Activated CD4-positive, alpha-beta T cell treated with anti-CD3 and anti-CD28 coated beads for 36 hours (primary cell): ENCODE measurements at regions not wholly inside any gene's neighbourhood (a gene's known extent, or its start where the extent isn't known, plus 50 kb on each side); places are given as distances from the start of the nearest gene placed in this dataset.
A peak's percentile ranks its signal among the peaks of the same experiment; 100 is the strongest.

Source experiments
- ATAC-seq: fragments of 200-7000 bp; cut with Tn5 transposase; one replicate; pipeline ENCODE4 v1.10.0; 2021; ENCODE audit warnings: mild to moderate bottlenecking, moderate library complexity
- CTCF ChIA-PET: fragments of 350-600 bp; sonication (Branson Sonifier 250); formaldehyde crosslinking; loops from one replicate; lab custom pipeline; 2021; ENCODE audit warnings: antibody characterized with exemption; lab: Charles Lee
- POLR2A ChIA-PET: fragments of 350-600 bp; sonication (Branson Sonifier 250); formaldehyde crosslinking; loops from one replicate; lab custom pipeline; 2021; ENCODE audit warnings: antibody characterized with exemption, inconsistent platforms; lab: Charles Lee
- DNase-seq: peaks from one replicate; pipeline ENCODE4 v3.0.0-alpha.2; 2020
- H3K27ac Mint-ChIP-seq: one replicate; pipeline ENCODE4 v1.8.0; 2021; ENCODE audit warnings: mixed read lengths
- H3K27me3 Mint-ChIP-seq: one replicate; pipeline ENCODE4 v1.8.0; 2021; ENCODE audit warnings: mixed read lengths
- H3K36me3 Mint-ChIP-seq: one replicate; pipeline ENCODE4 v1.8.0; 2021; ENCODE audit warnings: low read depth, mixed read lengths
- H3K4me1 Mint-ChIP-seq: one replicate; pipeline ENCODE4 v1.8.0; 2021; ENCODE audit warnings: mixed read lengths
- H3K4me3 Mint-ChIP-seq: one replicate; pipeline ENCODE4 v1.8.0; 2021; ENCODE audit warnings: mild to moderate bottlenecking, moderate library complexity, mixed read lengths
- H3K9me3 Mint-ChIP-seq: one replicate; pipeline ENCODE4 v1.8.0; 2021; ENCODE audit warnings: low read depth, mixed read lengths
- intact Hi-C, 2 experiments: fragments of 100-400 bp; cut with DNase I in 1 of 2; cut with micrococcal nuclease in 1 of 2; formaldehyde crosslinking; loops; one replicate each; pipeline versions ENCODE4 v1.14.2 to v1.15.1; 2022 to 2024; cut with DNase I, micrococcal nuclease

GRCh38 chr9:8186560-8186959, 387.0 kb upstream of the DMAC1 start:
- Mint-ChIP-seq H3K27me3 (peaks cover under 1% of the 10 kb centered on the region), H3K27ac (no peak overlapping the region), H3K9me3 (peaks cover 5% of the 10 kb centered on the region), H3K36me3 (no peaks in the 10 kb centered on the region), H3K4me1 (peaks cover 13% of the 10 kb centered on the region), H3K4me3 (no peak overlapping the region)
- ChIA-PET CTCF (interaction anchor here (0.9 kb wide), 1 partner anchor 10 kb away, joined by 3 read pairs; no protein-coding TSS in a partner anchor), POLR2A (no interaction called here)
- intact Hi-C loops: loop anchor here (2.0 to 5.0 kb wide), 4 partner anchors 209 to 1429 kb away; partner anchors contain the start of genes DMAC1 (in 1 of the 2) and KDM4C (in 1 of the 2)
- ATAC-seq (peak; percentile 57), DNase-seq (peak; percentile 13)

DNA sequence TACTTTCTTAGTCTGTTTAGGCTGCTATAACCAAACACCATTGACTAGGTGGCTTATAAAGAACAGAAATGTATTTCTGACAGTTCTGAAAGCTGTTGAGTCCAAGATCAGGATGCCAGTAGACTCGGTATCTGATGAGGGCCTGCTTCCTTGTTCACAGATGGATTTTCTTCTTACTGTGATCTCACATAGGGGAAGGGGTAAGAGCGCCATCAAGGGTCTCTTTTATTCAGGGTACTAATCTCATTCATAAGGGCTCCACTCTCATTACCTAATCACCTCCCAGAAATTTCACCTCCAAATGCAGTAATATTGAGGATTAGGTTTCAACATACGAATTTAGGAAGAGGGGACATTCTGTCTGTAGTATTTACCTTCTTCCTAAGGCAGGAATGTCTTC, 384.0 kb upstream of the DMAC1 start:
- no peak overlapping the region for H3K4me3 Mint-ChIP-seq
- ChIA-PET POLR2A (no interaction called here), CTCF (no interaction called here)
- no peak for DNase-seq
- no peaks in the 10 kb centered on the region for H3K36me3 Mint-ChIP-seq
- no peaks in the 10 kb centered on the region for H3K9me3 Mint-ChIP-seq
- ATAC-seq: no peak
- no peak overlapping the region for H3K27ac Mint-ChIP-seq
- H3K4me1 Mint-ChIP-seq: peaks cover 10% of the 10 kb centered on the region
- intact Hi-C loops: no loop called here
- no peaks in the 10 kb centered on the region for H3K27me3 Mint-ChIP-seq

GRCh38 chr9:8179381-8180053, 379.9 kb upstream of the DMAC1 start:
- H3K27me3 Mint-ChIP-seq: no peaks in the 10 kb centered on the region
- ChIA-PET POLR2A (no interaction called here), CTCF (interaction anchor here (1.4 kb wide), 1 partner anchor 13 kb away, joined by 3 read pairs; no protein-coding TSS in a partner anchor)
- H3K36me3 Mint-ChIP-seq: no peaks in the 10 kb centered on the region
- intact Hi-C loops: no loop called here
- H3K9me3 Mint-ChIP-seq: no peaks in the 10 kb centered on the region
- H3K4me1 Mint-ChIP-seq: no peaks in the 10 kb centered on the region
- H3K4me3 Mint-ChIP-seq: no peak overlapping the region
- no peak overlapping the region for H3K27ac Mint-ChIP-seq
- DNase-seq (no peak), ATAC-seq (no peak)

GRCh38 chr9:8172000-8172399, 372.4 kb upstream of the DMAC1 start:
- H3K36me3 Mint-ChIP-seq: no peaks in the 10 kb centered on the region
- intact Hi-C loops: no loop called here
- no peak for DNase-seq
- POLR2A ChIA-PET: no interaction called here
- no peaks in the 10 kb centered on the region for H3K4me1 Mint-ChIP-seq
- H3K4me3 Mint-ChIP-seq: no peak overlapping the region
- CTCF ChIA-PET: no interaction called here
- ATAC-seq: no peak
- no peaks in the 10 kb centered on the region for H3K9me3 Mint-ChIP-seq
- H3K27ac Mint-ChIP-seq: no peak overlapping the region
- H3K27me3 Mint-ChIP-seq: peaks cover 2% of the 10 kb centered on the region

DNA sequence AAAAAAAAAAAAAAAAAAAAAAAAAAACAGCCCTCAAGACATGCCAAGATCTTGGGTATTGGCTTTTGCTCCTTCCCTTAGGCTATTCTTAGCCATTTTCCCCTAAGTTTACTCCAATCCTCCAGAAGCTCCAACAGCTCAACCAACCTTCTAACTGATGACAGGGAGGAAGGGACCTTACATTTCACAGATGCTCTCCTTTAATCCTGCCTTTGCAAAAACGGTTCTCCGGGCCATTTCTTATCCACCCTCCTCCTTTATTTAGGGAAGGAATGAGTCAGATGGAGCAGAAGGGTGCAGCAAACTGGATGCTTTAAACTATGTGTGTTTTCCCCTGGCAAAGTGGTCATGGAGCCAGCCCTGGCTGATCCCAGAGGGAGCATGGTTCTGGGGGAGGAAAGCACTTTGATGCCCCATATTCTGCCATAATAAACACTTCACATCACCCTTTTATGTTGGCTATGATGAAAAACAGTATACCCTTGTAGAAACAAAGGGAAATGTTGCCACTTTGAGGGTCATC, 369.4 kb upstream of the DMAC1 start:
- intact Hi-C loops: no loop called here
- no peak overlapping the region for H3K27ac Mint-ChIP-seq
- no peak for ATAC-seq
- no peaks in the 10 kb centered on the region for H3K4me1 Mint-ChIP-seq
- ChIA-PET CTCF (no interaction called here), POLR2A (no interaction called here)
- H3K9me3 Mint-ChIP-seq: no peaks in the 10 kb centered on the region
- peaks cover 2% of the 10 kb centered on the region for H3K27me3 Mint-ChIP-seq
- no peak overlapping the region for H3K4me3 Mint-ChIP-seq
- no peak for DNase-seq
- no peaks in the 10 kb centered on the region for H3K36me3 Mint-ChIP-seq

- H3K27me3 Mint-ChIP-seq: no peaks in the 10 kb centered on the region
Observed at GRCh38 chr9:8160787-8161186, 361.2 kb upstream of the DMAC1 start.

DNA sequence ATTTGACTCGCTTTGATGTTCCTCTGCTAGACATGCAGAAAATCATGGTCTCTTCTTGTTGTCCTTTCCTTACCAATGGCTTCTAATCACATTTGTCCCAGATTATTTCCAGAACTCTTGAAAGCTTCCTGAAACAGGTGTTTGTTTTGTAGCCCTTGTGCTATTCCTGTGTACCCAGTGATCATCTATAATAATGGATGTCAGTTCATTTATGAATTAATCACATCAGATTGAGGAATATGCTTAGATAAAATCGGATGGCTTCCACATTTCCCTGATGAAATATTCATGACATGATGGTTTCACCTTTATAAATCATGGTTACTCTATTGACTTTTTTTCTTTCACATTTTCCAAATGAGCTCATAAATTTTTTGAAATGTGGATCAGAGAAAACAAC, 359.0 kb upstream of the DMAC1 start:
- POLR2A ChIA-PET: no interaction called here
- Mint-ChIP-seq H3K36me3 (no peaks in the 10 kb centered on the region), H3K9me3 (no peaks in the 10 kb centered on the region), H3K4me3 (no peak overlapping the region), H3K27me3 (no peaks in the 10 kb centered on the region), H3K4me1 (no peaks in the 10 kb centered on the region), H3K27ac (no peak overlapping the region)
- DNase-seq (no peak), ATAC-seq (no peak)
- intact Hi-C loops: no loop called here
- CTCF ChIA-PET: no interaction called here

More at GRCh38 chr9:8160787-8161186, 361.2 kb upstream of the DMAC1 start:
- no peaks in the 10 kb centered on the region for H3K9me3 Mint-ChIP-seq
- ChIA-PET POLR2A (no interaction called here), CTCF (no interaction called here)
- no peaks in the 10 kb centered on the region for H3K4me1 Mint-ChIP-seq
- DNase-seq (no peak), ATAC-seq (no peak)
- H3K36me3 Mint-ChIP-seq: no peaks in the 10 kb centered on the region
- H3K4me3 Mint-ChIP-seq: no peak overlapping the region
- intact Hi-C loops: no loop called here
- H3K27ac Mint-ChIP-seq: no peak overlapping the region

GRCh38 chr9:8157683-8158324, 358.2 kb upstream of the DMAC1 start:
- Mint-ChIP-seq H3K4me3 (no peak overlapping the region), H3K36me3 (no peaks in the 10 kb centered on the region), H3K27ac (no peak overlapping the region), H3K27me3 (no peaks in the 10 kb centered on the region), H3K4me1 (no peaks in the 10 kb centered on the region), H3K9me3 (no peaks in the 10 kb centered on the region)
- POLR2A ChIA-PET: no interaction called here
- CTCF ChIA-PET: interaction anchor here (0.6 kb wide), 1 partner anchor 10 kb away, joined by 4 read pairs; no protein-coding TSS in a partner anchor
- DNase-seq (no peak), ATAC-seq (no peak)
- intact Hi-C loops: no loop called here

- no peak for DNase-seq
- Mint-ChIP-seq H3K4me3 (no peak overlapping the region), H3K27ac (no peak overlapping the region), H3K36me3 (peaks cover under 1% of the 10 kb centered on the region), H3K27me3 (no peaks in the 10 kb centered on the region), H3K9me3 (peaks cover under 1% of the 10 kb centered on the region), H3K4me1 (no peaks in the 10 kb centered on the region)
- ChIA-PET CTCF (interaction anchor here (1.2 kb wide), 1 partner anchor 14 kb away, joined by 3 read pairs; no protein-coding TSS in a partner anchor), POLR2A (no interaction called here)
- intact Hi-C loops: no loop called here
- no peak for ATAC-seq
Observed at GRCh38 chr9:8156346-8156745, 356.8 kb upstream of the DMAC1 start.

- DNase-seq (no peak), ATAC-seq (no peak)
- H3K27me3 Mint-ChIP-seq: no peaks in the 10 kb centered on the region
- H3K4me3 Mint-ChIP-seq: no peak overlapping the region
- ChIA-PET POLR2A (no interaction called here), CTCF (no interaction called here)
- no peaks in the 10 kb centered on the region for H3K4me1 Mint-ChIP-seq
- H3K36me3 Mint-ChIP-seq: peaks cover 3% of the 10 kb centered on the region
- H3K9me3 Mint-ChIP-seq: peaks cover 7% of the 10 kb centered on the region
- intact Hi-C loops: no loop called here
- H3K27ac Mint-ChIP-seq: no peak overlapping the region
Observed at GRCh38 chr9:8155706-8156105, 356.1 kb upstream of the DMAC1 start.

DNA sequence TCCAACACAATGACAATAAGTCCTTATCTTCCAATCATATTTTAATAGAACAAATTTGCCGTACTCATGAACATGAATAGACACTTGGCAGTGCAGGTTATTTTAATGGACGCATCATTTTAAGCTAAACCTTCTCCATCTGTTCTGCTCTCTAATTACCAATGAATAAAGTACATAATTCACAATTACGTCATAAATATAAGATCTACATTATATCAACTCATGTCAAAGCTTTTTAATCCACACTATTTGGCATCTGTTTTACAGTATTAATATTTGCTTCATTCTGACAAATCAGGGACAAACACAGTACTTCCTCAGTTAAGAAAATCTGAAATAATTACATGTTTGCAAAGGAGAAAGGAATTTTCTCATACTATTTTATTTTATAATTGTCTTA, 344.1 kb upstream of the DMAC1 start:
- Mint-ChIP-seq H3K9me3 (no peaks in the 10 kb centered on the region), H3K4me1 (no peaks in the 10 kb centered on the region), H3K27me3 (no peaks in the 10 kb centered on the region), H3K36me3 (no peaks in the 10 kb centered on the region), H3K27ac (no peak overlapping the region), H3K4me3 (no peak overlapping the region)
- ChIA-PET CTCF (no interaction called here), POLR2A (no interaction called here)
- ATAC-seq: no peak
- no peak for DNase-seq
- intact Hi-C loops: no loop called here

DNA sequence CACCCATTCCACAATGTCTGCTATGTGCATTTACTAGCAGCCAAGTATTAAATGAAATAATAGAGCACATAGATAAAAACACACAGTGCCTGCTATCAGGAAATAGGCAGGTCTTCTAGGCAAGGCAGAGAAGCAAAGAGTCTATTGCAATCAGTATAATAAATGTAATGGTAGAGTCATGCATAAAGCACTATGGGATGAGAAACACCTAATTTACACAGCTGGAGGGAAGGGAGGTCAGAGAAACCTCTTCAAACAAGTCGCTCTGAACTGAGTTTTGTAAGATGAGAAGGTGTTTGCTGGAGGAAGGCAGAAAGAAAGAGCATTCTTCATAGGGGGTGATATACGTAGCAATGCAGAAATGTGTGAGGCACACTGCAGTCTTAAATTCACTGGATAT, 341.0 kb upstream of the DMAC1 start:
- DNase-seq (no peak), ATAC-seq (no peak)
- POLR2A ChIA-PET: no interaction called here
- no peak overlapping the region for H3K27ac Mint-ChIP-seq
- H3K4me3 Mint-ChIP-seq: no peak overlapping the region
- H3K9me3 Mint-ChIP-seq: no peaks in the 10 kb centered on the region
- CTCF ChIA-PET: no interaction called here
- intact Hi-C loops: no loop called here
- H3K36me3 Mint-ChIP-seq: no peaks in the 10 kb centered on the region
- no peaks in the 10 kb centered on the region for H3K27me3 Mint-ChIP-seq
- no peaks in the 10 kb centered on the region for H3K4me1 Mint-ChIP-seq
